ENCODE measurements at regions not wholly inside any gene's neighbourhood (a gene's known extent, or its start where the extent isn't known, plus 50 kb on each side); places are given as distances from the start of the nearest gene placed in this dataset.

GRCh38 chr6:101226677-101227135 is 166.8 kb upstream of the GRIK2 start:
- H3K9me3 ChIP-seq (ENCODE audit: insufficient read depth, low read length): no peaks in the 10 kb centered on the region
- no peaks in the 10 kb centered on the region for H3K9me2 ChIP-seq (replicated peaks; ENCODE audit: insufficient read depth, low read length)
- no peak overlapping the region for H3K4me2 ChIP-seq (ENCODE audit: low read depth, low read length, poor library complexity, severe bottlenecking)
- no peaks in the 10 kb centered on the region for H3F3A ChIP-seq (ENCODE audit: insufficient read depth)
- H3K79me2 ChIP-seq (ENCODE audit: insufficient read depth, low read length): no peaks in the 10 kb centered on the region
- no peak overlapping the region for H3K9ac ChIP-seq (ENCODE audit: low read length)
- TF ChIP-seq CTCF (IDR thresholded peaks at IDR 0.05; ENCODE audit: insufficient read depth, low read length, poor library complexity, severe bottlenecking) (peak; percentile 11), EZH2phosphoT487 (conservative IDR thresholded peaks at IDR 0.05; ENCODE audit: low read length) (no peak)
- no peaks in the 10 kb centered on the region for H3K27me3 ChIP-seq (ENCODE audit: low read length)
- H3K4me3 ChIP-seq (ENCODE audit: insufficient read depth, low read length, poor library complexity, severe bottlenecking): no peak overlapping the region
- H2AFZ ChIP-seq (ENCODE audit: low read depth, low read length, severe bottlenecking): no peak overlapping the region
- H4K20me1 ChIP-seq (ENCODE audit: low read depth, low read length): no peaks in the 10 kb centered on the region
- no peaks in the 10 kb centered on the region for H3K36me3 ChIP-seq (ENCODE audit: low read length)
- H3K27ac ChIP-seq (ENCODE audit: low read depth, low read length): no peak overlapping the region

- no peaks in the 10 kb centered on the region for H3K79me2 ChIP-seq (ENCODE audit: insufficient read depth, low read length)
- TF ChIP-seq CTCF (IDR thresholded peaks at IDR 0.05; ENCODE audit: insufficient read depth, low read length, poor library complexity, severe bottlenecking): no peak
- TF ChIP-seq EZH2phosphoT487 (conservative IDR thresholded peaks at IDR 0.05; ENCODE audit: low read length): no peak
- H2AFZ ChIP-seq (ENCODE audit: low read depth, low read length, severe bottlenecking): no peak overlapping the region
- no peaks in the 10 kb centered on the region for H4K20me1 ChIP-seq (ENCODE audit: low read depth, low read length)
- H3K4me3 ChIP-seq (ENCODE audit: insufficient read depth, low read length, poor library complexity, severe bottlenecking): no peak overlapping the region
- H3K27ac ChIP-seq (ENCODE audit: low read depth, low read length): no peak overlapping the region
- no peak overlapping the region for H3K9ac ChIP-seq (ENCODE audit: low read length)
- no peaks in the 10 kb centered on the region for H3K9me3 ChIP-seq (ENCODE audit: insufficient read depth, low read length)
- no peaks in the 10 kb centered on the region for H3F3A ChIP-seq (ENCODE audit: insufficient read depth)
- no peaks in the 10 kb centered on the region for H3K36me3 ChIP-seq (ENCODE audit: low read length)
- H3K9me2 ChIP-seq (replicated peaks; ENCODE audit: insufficient read depth, low read length): no peaks in the 10 kb centered on the region
- H3K27me3 ChIP-seq (ENCODE audit: low read length): no peaks in the 10 kb centered on the region
- no peak overlapping the region for H3K4me2 ChIP-seq (ENCODE audit: low read depth, low read length, poor library complexity, severe bottlenecking)
These were observed 162.6 kb upstream of the GRIK2 start for GRCh38 chr6:101230866-101231265.

GRCh38 chr6:101231606-101232235 is 161.8 kb upstream of the GRIK2 start:
- no peaks in the 10 kb centered on the region for H3K27me3 ChIP-seq (ENCODE audit: low read length)
- no peaks in the 10 kb centered on the region for H3F3A ChIP-seq (ENCODE audit: insufficient read depth)
- H2AFZ ChIP-seq (ENCODE audit: low read depth, low read length, severe bottlenecking): no peak overlapping the region
- H3K4me2 ChIP-seq (ENCODE audit: low read depth, low read length, poor library complexity, severe bottlenecking): no peak overlapping the region
- H3K79me2 ChIP-seq (ENCODE audit: insufficient read depth, low read length): no peaks in the 10 kb centered on the region
- no peaks in the 10 kb centered on the region for H3K9me2 ChIP-seq (replicated peaks; ENCODE audit: insufficient read depth, low read length)
- TF ChIP-seq CTCF (IDR thresholded peaks at IDR 0.05; ENCODE audit: insufficient read depth, low read length, poor library complexity, severe bottlenecking): no peak
- no peak for TF ChIP-seq EZH2phosphoT487 (conservative IDR thresholded peaks at IDR 0.05; ENCODE audit: low read length)
- H3K36me3 ChIP-seq (ENCODE audit: low read length): no peaks in the 10 kb centered on the region
- H4K20me1 ChIP-seq (ENCODE audit: low read depth, low read length): no peaks in the 10 kb centered on the region
- no peak overlapping the region for H3K4me3 ChIP-seq (ENCODE audit: insufficient read depth, low read length, poor library complexity, severe bottlenecking)
- H3K9ac ChIP-seq (ENCODE audit: low read length): no peak overlapping the region
- no peak overlapping the region for H3K27ac ChIP-seq (ENCODE audit: low read depth, low read length)
- H3K9me3 ChIP-seq (ENCODE audit: insufficient read depth, low read length): no peaks in the 10 kb centered on the region

Measured in SU-DHL-6 (cell line).